ENCODE measurements at regions not wholly inside any gene's neighbourhood (a gene's known extent, or its start where the extent isn't known, plus 50 kb on each side); places are given as distances from the start of the nearest gene placed in this dataset.

- TF ChIP-seq GFI1 (CRISPR knock-in tag; IDR thresholded peaks at IDR 0.05; ENCODE audit: borderline replicate concordance) (no peak), ZNF430 (CRISPR knock-in tag; IDR thresholded peaks at IDR 0.05) (no peak), MTA1 (CRISPR knock-in tag; IDR thresholded peaks at IDR 0.05; ENCODE audit: borderline replicate concordance) (no peak), AFF4 (CRISPR knock-in tag; IDR thresholded peaks at IDR 0.05) (no peak)
These were observed 451.0 kb upstream of the RGS18 start (continued) for GRCh38 chr1:191707288-191707687.

DNA sequence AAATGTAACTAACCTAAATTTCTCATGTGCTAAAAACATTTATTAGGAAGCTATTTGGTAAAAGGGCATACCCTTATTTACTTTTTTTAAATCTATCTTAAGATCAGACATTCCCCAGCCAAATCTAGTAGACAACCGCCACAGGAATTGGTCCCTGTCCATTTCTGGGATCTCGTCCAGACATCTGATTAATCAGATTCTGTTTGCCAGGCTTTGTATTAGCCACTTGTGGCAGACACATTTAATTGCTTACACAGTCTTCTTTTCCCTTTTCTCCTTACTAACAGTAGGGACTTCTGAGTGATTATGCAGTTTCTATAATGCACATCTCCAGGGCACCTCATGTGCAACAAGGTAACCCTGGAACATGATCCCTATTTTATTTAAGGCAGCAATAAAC, 449.0 kb upstream of the RGS18 start:
- in situ Hi-C loops (cut with HindIII; ENCODE audit: extremely low pct_ligation_motif_present, low pct_unique_long_range_greater_than_20kb) (no loop called here), intact Hi-C loops (cut with micrococcal nuclease; ENCODE audit: unreplicated experiment) (no loop called here)
- no peak overlapping the region for H3K27ac ChIP-seq (ENCODE audit: extremely low read length, insufficient read depth, low read length)
- ChIA-PET CTCF (ENCODE audit: low intra/inter-chr PET ratio, low total read pairs) (no interaction called here), POLR2A (no interaction called here)
- H3K79me2 ChIP-seq (ENCODE audit: insufficient read depth, low read length): no peaks in the 10 kb centered on the region
- no peak overlapping the region for H3K4me2 ChIP-seq (ENCODE audit: low read depth, low read length)
- H3K4me1 ChIP-seq (ENCODE audit: insufficient read depth, low read length): no peaks in the 10 kb centered on the region
- H4K20me1 ChIP-seq (ENCODE audit: insufficient read depth, low read length): no peaks in the 10 kb centered on the region
- FAIRE-seq: no peak
- DNase-seq (ENCODE audit: low spot score): no peak
- H3K9ac ChIP-seq (ENCODE audit: insufficient read depth, low read depth, low read length): no peak overlapping the region
- no peaks in the 10 kb centered on the region for H3K27me3 ChIP-seq (ENCODE audit: control insufficient read depth in 1 of 2, insufficient read depth in 2 of 2, low read length in 2 of 2)
- no peak overlapping the region for H2AFZ ChIP-seq (ENCODE audit: low read length)
- TF ChIP-seq NONO (IDR thresholded peaks at IDR 0.05) (no peak), NONO (CRISPR knock-in tag; conservative IDR thresholded peaks at IDR 0.05) (no peak), SAP130 (CRISPR knock-in tag; IDR thresholded peaks at IDR 0.05; ENCODE audit: low read depth) (no peak), ZNF282 (IDR thresholded peaks at IDR 0.05; ENCODE audit: partially characterized antibody) (no peak), ZNF225 (CRISPR knock-in tag; IDR thresholded peaks at IDR 0.05) (no peak), ZNF235 (CRISPR knock-in tag; IDR thresholded peaks at IDR 0.05; ENCODE audit: borderline replicate concordance) (no peak), ZMYM3 (CRISPR knock-in tag; IDR thresholded peaks at IDR 0.05) (no peak), CREM (IDR thresholded peaks at IDR 0.05) (no peak), CREM (CRISPR knock-in tag; IDR thresholded peaks at IDR 0.05) (no peak), MAF1 (CRISPR knock-in tag; IDR thresholded peaks at IDR 0.05; ENCODE audit: borderline replicate concordance) (no peak), ZNF552 (CRISPR knock-in tag; IDR thresholded peaks at IDR 0.05; ENCODE audit: borderline replicate concordance) (no peak), THRA (CRISPR knock-in tag; IDR thresholded peaks at IDR 0.05; ENCODE audit: borderline replicate concordance) (no peak), ZKSCAN5 (CRISPR knock-in tag; IDR thresholded peaks at IDR 0.05) (no peak), MXI1 (IDR thresholded peaks at IDR 0.05; ENCODE audit: borderline replicate concordance, low read depth, low read length) (no peak), DR1 (CRISPR knock-in tag; IDR thresholded peaks at IDR 0.05) (no peak), RFX5 (IDR thresholded peaks at IDR 0.05; ENCODE audit: low read depth, low read length) (no peak)
- BruUV-seq (replicated peaks): no TSS peak
- no peak for ATAC-seq
- H3K9me3 ChIP-seq (ENCODE audit: low read length): no peaks in the 10 kb centered on the region
- no peak overlapping the region for H3K4me3 ChIP-seq (replicated peaks in 1 of 3; ENCODE audit: insufficient read depth in 1 of 3, low read depth in 2 of 3, low read length in 3 of 3)
- H3K36me3 ChIP-seq (replicated peaks in 1 of 2; ENCODE audit: control insufficient read depth in 1 of 2, insufficient read depth in 2 of 2, low read length in 2 of 2): no peaks in the 10 kb centered on the region
- WGBS (ENCODE audit: low lambda C conversion rate): 5% methylated on average over 2 of the region's 2 CpGs

Data from HepG2 (cell line).